ENCODE measurements at regions not wholly inside any gene's neighbourhood (a gene's known extent, or its start where the extent isn't known, plus 50 kb on each side); places are given as distances from the start of the nearest gene placed in this dataset.

GRCh38 chr1:80217377-80217986 lies 1211.0 kb upstream of the ADGRL4 start:
- TF ChIP-seq EZH2 (IDR thresholded peaks at IDR 0.05; ENCODE audit: borderline replicate concordance, low read depth, low read length, poor library complexity, severe bottlenecking): no peak
- TF ChIP-seq, protein P1, sequence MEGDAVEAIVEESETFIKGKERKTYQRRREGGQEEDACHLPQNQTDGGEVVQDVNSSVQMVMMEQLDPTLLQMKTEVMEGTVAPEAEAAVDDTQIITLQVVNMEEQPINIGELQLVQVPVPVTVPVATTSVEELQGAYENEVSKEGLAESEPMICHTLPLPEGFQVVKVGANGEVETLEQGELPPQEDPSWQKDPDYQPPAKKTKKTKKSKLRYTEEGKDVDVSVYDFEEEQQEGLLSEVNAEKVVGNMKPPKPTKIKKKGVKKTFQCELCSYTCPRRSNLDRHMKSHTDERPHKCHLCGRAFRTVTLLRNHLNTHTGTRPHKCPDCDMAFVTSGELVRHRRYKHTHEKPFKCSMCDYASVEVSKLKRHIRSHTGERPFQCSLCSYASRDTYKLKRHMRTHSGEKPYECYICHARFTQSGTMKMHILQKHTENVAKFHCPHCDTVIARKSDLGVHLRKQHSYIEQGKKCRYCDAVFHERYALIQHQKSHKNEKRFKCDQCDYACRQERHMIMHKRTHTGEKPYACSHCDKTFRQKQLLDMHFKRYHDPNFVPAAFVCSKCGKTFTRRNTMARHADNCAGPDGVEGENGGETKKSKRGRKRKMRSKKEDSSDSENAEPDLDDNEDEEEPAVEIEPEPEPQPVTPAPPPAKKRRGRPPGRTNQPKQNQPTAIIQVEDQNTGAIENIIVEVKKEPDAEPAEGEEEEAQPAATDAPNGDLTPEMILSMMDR (conservative IDR thresholded peaks at IDR 0.05; ENCODE audit: low read depth, low read length): peak; percentile 76

Measured in A673 (cell line).